HG03045 (cell line): ENCODE measurements at regions not wholly inside any gene's neighbourhood (a gene's known extent, or its start where the extent isn't known, plus 50 kb on each side); places are given as distances from the start of the nearest gene placed in this dataset.

Experiments
- ATAC-seq: cut with Tn5 transposase; IDR thresholded peaks from one replicate; pipeline ENCODE4 v1.9.1; 2021; ENCODE audit warnings: mild to moderate bottlenecking, moderate library complexity; ENCODE audit not compliant: unreplicated experiment

DNA sequence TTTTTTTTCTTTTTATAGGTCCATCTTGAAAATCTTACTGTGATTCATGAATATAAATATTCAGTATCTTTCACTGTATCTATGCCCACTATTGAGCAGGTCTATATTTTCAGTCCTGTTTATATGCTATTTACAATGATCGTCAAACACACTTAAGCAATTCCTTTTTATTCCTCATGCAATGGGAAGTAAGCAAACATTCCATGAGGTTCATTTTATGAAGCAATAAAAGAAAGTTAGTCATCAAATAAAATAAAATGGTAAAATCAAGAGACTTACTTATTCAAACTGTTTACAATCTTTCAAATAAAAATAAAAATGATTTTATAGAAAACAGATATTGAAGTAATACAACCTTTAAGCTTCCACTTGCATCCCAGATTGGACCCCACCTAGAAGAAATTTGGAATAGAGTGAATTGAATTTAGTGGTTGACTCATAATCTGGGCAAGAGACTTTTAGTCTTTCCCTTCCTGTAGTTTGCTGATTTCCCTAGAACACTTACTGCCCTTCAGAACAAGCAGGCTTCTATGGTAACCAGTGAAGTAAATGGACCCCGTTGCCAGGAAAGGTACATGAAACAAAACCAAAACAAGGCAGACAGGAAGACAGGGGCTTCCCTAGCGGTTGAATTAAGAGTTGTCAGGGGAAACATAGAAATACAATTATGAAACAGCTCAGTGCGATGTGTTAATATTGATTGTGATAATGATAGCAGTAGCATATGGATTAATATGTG is 241.0 kb upstream of the ATP2B1 start:
- peak; percentile 92 for ATAC-seq

DNA sequence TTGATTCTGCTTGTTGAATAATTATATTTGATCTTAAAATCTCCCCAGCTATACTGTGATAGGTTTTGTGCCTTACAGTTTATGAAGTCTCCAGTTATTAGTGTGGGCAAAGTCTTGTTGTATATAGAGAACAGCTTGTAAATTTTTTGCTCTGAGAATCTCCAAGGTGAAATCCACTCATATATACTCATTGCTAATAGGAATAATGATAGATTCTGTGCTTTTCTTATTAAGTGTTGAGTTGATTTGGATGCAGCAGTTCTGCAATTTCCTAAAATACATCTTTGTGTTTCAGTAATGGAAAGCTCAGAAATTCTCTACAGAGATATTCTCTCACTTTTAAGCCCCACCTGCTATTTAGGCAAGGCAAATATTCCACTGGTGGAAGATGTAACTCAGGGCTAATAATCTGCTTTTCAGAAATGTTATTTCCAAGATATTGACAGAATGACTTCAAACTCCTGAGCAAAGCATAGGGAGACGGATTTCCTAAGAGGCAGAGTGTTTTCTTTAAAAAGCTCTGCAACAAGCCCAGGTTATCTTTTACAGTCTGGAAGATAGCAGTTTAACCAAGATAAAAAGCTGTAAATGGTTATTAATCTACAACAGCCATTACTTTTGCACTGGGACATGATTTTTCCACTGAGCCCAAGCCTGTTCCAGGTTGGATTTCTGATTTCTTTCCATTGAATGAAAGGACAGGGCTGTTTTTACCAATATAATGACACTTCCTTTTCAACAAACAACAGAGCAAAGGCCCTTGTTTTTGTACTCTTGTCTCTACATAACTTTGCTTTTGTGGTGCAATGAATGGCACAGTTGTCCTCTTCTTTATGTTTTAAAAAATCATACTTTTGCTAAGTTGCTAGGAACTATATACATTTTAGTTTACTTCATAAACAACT is 239.9 kb upstream of the ATP2B1 start:
- ATAC-seq, result no peak

DNA sequence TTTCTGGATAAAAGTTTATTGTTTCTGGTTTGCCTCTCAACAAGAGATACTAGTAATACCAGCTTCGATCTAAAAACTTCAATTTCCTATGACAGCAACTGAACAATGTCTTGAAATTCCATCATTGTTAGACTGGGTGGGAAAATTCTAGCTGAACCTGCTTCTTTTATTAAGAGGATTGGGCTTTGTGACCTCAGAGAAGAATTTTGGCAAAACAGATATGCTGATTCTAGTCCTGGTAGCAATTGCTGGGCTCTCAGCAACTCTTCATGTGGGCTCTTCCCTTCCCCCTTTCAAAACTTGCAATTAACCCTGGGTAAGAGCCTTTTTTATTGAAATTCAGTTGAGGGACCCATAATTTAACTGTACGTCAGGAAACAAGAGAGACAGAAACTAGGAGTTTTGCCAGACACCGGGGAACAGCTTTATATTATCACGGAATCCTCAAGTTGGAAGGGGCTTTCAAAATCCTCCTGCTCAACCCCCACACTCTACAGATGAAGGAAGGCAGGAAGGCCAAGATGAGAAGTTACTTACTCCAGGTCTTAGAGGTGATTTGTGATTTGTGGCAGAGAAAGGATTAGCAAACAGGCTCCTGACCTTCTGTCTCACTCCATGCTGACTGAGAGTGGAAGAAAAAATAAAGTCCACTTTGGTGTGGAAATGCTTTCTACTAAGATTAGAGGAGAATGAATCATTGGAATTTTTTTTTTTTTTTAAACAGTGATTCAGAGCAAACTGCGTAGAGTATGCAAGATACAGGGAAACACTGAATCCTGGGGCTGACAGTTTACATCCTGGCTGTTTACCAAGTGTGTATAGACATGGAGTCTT is 239.0 kb upstream of the ATP2B1 start:
- ATAC-seq, result no peak

DNA sequence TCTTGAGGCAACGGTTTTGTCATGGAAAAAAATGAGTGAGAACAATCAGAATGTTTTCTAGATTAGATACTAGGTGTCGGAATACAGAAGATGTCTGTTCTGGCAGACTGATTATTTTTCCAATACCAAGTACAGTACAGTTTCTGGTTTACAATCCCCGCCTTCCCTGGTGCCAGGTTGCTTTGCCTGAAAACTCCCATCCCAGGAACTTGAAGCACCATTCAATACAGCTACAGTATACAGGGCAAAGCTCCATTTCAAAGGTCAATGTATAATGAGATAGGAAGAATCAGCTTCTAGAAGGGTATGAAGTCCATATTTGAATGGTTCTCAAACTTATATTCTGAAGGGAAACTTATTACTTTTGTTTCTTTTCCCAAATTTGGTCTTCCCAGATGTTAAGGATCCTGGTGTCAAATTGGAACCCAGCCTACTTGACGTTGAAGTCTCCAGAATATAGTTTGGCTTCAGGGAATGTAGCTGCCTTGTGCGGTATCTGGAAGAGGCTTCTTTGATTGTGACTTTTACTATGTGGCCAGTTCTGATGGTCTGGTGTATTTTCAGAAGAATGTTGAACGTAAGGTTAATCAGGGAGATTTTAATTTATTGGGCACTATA is 238.0 kb upstream of the ATP2B1 start:
- ATAC-seq, result no peak

DNA sequence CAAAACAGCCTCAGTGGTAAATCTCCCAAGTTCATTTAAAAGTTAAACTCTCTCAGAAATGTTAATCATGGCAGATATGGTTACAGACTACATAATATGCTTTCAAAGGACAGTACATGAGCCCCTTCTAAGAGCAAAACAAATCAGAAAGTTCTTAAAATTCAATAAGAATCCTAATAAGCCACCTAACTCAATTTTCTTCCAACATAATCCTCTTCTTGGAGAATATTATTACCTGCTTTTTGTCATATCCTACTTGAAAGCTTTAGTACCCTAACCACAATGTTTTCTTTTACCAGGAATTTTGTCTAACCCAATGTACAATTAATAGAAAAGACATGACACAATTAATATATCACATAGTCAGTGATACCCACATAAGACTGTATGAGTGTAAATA is 236.5 kb upstream of the ATP2B1 start:
- no peak for ATAC-seq

DNA sequence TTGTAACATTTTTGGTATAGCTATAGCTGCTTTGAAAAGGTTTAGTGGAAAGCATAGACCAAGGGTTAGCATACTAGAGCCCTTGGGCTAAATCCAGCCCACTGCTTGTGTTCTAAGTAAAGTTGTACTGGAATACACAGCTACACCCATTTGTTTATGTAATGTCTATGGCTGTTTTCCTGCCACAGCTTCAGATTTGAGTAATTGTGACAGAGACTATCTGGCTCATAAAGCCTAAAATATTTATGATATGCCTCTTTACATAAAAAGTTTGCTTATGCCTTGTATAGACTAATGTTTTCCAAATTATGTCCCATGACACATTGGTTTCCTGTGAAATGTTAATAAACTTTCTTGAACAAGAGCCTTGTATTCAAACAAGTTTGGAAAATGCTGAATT is 234.8 kb upstream of the ATP2B1 start:
- no peak for ATAC-seq

DNA sequence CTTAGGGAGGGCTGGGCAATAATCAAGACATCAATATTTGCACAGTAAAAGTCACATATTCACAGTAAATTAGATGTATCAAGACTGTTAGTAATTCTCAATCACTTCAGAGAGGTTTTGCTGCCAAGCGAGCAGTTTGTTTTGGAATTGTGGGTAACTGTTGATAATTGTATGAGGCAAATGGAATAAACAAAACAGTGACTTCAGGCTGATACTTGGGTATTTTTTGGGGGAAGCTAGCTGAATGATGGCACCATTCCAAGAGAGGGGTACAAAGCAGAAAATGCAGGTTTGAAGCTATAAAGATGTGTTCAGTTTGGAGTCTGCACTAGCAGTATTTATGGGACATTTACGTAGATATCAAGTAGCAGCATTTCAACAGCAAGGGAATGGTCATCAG is 232.8 kb upstream of the ATP2B1 start:
- no peak for ATAC-seq

DNA sequence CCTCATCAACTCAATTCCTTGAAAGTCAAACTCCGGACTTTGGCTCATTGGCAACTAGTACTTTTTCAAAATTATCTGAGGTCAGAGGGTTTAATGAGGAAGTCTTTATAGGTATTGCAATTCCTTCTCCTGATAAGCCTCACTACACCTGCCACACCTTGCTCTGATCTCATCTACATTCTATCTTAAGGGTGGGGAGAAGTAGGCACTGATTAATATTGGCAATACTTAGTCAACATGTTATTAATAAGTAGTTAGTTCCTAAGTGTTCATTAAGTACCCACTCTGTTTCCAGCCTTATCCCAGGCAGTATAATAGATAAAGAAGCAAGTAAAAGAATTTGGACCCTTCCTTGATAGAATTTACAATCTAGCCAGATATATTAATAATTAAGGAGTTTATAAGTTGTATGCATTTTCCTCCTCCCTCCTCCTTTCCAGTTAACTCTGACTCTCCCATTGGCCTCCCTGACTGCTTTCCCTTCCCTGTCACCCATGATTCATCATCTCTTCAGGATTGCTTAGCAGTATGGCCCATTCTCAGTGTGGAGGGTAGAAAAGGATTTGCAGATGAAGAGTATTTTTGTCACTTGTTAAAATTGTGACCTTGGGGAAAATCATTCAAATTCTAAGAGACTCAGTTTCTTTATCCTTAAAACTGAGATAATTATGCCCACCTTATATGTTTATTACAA is 231.0 kb upstream of the ATP2B1 start:
- ATAC-seq, result no peak

DNA sequence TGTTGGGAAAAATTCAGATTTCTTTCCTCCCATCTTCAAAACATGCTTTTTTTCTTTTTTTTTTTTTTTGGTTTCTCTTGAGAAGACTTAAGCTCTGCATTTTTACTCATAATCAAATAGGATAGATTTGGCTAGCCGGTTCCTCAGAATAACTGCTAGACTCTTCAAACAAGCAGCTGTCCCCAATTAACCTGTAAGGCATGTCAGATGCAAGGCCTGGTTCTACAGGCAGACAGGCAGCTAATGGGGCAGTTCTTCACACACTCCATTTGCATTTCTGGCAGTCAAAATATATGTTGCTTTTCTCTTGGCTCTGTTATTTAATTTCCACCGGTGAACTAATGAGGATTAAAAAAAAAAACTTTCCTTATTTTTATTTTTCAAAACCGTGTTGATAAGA is 228.0 kb upstream of the ATP2B1 start:
- no peak for ATAC-seq

DNA sequence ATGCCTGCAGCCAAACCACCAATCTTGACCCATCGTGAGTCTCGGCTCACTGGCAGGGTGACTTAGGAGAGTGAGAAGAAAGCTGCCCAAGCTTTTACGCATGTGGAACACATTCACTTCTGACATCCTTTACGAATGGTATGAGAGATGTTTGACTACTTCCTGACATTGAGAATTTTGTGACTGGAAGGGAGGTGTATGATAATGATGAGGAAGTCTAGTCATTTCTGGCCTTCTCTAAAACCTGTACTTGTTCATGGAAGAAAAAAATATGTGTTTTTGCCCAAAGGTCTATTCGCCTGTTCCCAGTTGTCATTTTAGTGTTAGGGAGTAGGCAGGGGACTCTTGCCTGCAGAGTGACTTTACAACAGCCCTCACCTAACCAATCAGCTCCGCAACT is 227.2 kb upstream of the ATP2B1 start:
- peak; percentile 71 for ATAC-seq

DNA sequence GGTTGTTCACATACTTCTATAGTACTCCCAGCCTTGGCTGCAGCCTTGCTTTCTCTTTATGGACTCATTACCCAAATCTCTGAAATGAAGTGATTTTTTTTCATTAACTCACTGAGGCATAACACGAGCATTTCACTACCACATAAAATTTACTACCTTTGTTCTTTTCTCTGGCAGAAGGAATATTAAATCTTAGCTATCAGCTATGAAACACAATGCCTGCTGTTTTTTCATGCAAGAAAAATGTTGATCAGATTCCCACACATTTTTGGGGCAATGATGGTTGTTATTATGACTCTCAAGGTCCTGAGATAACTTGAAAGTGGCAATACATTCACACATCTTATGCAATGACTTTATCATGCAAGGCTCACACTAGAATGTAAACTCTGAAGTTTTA is 225.3 kb upstream of the ATP2B1 start:
- no peak for ATAC-seq

DNA sequence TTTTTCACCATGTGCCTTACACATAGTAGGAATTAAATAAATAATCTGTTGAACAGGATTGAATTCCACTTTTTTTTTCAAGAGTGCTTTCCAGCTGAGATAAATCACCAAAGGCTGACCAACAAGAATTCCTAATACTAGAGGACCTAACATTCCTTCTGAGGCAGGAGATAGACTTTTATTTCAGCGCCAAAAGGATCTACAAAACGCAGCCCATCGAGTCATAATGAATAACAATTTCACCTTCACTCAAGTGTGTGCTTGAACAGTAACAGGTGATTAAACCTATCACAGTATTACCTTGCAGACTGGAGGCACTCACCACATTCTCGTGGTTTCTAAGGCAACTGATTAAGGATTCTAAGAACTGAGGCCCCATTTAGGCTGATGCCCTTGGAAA is 224.3 kb upstream of the ATP2B1 start:
- ATAC-seq, result no peak

DNA sequence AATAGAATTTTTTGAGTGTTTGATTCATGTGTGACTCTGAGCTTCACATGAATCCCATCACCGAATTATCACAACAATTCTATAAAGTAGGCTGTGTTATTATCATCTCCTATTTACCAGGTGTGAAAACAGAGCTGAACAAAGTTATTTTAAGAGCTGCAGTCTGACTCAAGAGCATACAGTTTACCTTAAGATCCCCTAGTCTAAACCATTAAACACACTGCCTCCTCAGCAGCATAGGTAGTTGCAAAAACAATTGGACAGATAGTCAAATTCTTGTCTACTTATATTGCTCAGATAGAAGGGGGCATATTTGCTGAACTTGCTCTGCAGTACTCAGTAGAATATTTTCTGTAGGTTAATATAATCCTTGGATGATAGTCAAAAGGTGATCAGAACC is 219.8 kb upstream of the ATP2B1 start:
- ATAC-seq, result no peak

DNA sequence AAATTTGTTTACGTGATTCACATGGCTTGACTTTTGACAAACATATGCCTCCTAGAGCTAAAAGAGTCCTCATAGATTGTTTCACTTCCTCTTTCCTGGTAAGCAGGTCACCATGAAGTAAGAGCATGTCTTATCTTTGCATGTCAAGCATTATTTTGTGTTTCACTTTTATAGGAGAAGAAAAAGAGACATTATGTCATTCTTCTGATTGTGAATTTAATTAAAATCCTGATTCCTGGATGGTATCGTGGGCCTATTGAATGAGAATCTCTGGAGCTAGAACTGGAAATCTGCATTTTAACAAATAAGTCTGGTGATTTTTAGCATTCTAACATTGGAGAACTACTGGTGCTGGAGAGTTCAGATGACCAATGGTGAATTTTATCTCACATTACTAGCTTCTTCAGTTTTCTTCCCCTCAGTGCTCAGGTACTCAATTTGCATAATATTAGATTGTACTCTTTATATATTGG is 218.6 kb upstream of the ATP2B1 start:
- ATAC-seq, result peak; percentile 98

DNA sequence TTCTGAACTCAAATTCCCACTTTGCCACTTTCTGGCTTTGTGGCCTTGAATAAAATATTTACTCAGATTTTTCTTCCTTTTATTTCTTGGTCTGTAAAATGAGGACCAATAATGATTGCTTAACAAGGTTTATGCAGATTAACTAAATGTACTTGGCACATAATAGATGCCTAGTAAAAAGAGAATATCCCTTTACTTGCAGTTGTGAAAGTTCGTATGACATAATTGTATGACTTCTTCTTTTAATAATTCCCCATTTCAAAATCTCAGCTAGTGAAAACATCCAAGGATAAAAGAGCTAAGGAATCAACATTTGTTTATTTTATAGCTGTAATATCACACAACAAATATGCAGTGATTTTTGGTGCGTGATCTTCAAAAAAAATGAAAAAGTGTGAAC is 215.6 kb upstream of the ATP2B1 start:
- no peak for ATAC-seq

DNA sequence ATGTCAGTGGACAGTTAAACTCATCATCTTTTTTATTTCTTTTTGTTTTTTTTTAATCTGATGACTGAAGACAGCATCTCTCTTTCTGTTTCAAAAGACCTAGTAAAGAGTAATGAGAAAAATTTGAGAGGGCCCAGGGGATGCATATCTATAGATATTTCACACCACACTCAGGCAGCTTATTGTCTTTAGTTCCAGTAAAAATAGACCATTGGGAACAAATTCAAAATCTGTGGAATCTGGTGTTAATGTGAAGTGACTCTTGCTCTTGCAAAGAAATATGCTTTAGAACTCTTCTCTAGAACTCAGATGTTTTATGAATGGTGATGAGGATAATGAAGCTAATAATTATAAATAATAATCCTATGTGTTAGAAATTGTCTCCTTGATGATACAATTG is 214.5 kb upstream of the ATP2B1 start:
- no peak for ATAC-seq

DNA sequence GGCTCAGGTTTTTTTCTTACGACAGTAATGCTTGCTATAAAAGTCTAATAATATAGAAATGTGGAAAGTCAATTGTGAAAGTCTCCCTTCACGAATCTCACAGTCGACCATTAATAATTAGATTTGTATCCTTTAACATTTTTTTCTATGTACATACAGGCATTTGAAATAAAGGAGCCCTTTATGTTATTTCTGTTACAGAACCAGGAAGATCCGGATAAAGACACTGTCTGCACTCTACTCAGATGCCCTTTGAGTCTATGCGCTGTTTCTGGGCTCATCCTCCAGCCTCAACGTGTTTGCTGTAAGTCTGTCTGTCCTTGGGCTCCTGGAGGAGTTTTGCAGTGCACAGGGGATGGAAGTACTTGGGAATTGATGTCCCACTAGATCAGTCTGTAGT is 212.2 kb upstream of the ATP2B1 start:
- ATAC-seq, result no peak

DNA sequence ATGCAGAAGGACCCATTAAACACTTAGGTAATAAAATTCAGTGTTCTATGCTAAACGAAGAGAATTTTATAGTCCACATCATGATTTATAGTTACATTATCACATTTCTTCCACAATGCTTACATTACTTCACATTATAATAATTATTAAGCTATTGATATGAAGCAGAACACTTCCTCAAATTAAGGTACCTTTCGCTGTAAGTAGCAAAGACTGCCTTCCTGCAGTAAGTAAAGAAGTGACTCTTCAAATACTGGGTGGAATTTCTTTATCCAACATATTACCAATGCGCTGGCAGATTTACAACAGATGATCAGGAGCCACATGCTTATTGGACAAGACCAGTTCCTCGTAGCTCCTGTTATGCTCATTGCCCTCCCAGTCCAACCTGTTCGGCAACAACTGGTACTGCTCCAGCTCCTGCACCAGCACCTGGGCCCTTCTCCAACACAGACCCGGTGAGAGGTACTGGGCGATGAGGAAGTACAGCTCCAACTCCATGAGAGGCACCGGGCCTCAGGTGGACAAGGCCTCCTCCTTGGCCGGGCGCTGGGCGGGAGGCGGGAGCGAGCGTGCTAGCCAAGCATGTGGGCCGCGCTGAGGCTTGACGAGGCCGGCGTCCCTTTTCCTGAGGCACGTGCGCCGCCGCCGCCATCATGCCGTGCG is 210.7 kb upstream of the ATP2B1 start:
- no peak for ATAC-seq

DNA sequence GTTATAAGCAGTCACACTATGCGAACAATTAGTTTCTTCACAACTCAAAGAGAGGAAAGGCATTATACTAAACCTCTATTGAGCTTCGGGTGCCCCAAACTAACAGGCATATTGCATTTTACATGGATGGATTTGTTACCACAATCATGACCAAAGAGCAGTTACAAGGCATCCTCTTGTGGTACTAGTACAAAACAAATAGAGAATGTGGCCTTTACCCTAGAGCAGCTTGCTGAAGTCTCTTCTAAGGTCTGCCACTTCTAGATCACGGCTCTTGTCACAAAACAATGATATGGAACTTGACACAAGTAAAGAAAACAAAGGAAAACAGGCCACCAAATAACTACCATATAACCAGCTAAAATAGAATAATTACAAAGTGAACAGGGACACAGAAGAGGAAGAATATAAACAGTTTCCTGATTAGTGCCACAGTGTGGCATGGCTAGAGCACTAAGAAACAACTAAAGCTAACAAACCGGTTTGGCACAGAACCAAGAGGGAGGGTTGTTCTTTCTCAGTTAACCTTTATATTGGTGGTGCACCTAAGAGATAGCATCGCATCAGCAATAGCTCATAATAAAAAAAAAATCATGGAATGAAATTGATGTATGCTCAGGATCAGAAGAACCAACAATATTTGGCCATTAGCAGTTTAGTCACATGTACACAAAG is 209.7 kb upstream of the ATP2B1 start:
- ATAC-seq, result no peak
